HuH-7.5 (cell line): ENCODE measurements at regions not wholly inside any gene's neighbourhood (a gene's known extent, or its start where the extent isn't known, plus 50 kb on each side); places are given as distances from the start of the nearest gene placed in this dataset.
A peak's percentile ranks its signal among the peaks of the same experiment; 100 is the strongest.

Experiments
- DNase-seq: peaks from one replicate; pipeline ENCODE4 v3.0.0; 2011; ENCODE audit warnings: low spot score

DNA sequence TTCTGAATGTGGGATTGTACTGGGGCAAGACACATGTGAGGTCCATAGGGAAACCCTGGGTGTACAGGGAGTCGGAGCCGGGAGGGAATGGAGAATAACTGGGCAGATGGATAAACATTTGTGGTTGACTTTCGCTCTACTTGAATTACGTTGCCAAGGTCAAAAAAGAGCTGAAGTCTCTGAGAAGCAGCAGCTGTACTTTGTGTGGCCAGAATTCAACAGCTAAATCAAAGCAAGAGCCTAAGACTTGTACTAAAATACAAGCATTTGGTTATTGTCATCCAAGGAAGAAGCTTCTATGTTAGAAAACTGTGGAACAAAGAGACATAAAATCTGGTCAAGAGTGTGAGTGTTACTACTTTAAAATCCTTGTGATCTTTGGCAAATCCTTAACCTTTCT lies 457.2 kb downstream of the ARL4A start:
- no peak for DNase-seq

DNA sequence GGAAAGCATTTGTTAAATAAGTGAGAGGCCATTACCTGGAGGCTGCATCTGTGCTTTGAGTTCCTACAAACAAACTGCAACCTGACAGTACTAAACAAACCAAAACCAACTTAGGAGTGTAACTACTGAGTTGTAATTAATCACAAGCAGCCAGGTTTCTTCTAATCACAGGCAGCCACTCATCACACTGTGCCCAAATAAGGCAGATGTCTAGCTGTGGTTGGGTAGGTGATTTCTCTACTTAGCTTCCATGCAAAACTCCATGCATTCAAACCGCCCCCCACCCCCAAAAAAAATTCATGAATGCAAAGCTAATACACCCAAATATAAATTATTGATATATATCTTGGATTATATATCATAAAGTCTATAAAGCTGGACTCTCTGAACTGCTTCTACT lies 461.1 kb downstream of the ARL4A start:
- DNase-seq: no peak

DNA sequence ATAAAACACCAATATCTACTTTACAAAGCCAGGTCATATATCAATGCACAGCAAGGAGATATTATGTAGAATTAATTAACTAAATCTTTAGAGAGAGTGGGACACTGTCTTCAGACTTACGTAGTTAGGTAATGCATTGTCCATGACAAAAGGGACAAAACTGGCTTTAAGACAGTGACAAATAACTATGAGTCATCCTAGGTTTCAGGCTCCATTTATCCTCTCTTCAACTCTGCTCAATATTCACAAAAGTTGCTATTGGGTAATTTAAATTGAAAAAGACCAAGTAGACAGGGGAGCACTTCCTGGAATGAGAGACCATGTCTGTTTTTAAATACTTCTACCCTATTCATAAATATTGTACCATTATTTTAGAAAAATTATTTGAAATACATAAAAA lies 464.5 kb downstream of the ARL4A start:
- DNase-seq: no peak

DNA sequence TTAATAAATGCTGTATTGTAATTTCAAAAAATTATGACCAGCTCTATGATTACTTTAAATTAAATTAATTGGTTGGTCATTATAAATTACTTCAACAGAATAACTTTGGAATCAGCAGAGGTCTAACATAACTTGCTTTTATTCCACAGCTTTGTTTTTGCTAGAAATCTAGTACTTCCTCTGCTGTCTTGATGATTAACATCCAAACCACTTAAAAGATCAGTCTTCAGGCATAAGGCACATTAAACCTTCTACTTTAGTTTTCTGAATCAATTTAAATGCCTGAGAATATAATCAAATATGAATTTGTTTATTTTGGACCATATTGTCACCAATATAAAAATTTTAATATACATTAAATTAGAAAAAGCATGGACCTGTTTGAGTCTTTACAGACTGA lies 465.3 kb downstream of the ARL4A start:
- DNase-seq: no peak

DNA sequence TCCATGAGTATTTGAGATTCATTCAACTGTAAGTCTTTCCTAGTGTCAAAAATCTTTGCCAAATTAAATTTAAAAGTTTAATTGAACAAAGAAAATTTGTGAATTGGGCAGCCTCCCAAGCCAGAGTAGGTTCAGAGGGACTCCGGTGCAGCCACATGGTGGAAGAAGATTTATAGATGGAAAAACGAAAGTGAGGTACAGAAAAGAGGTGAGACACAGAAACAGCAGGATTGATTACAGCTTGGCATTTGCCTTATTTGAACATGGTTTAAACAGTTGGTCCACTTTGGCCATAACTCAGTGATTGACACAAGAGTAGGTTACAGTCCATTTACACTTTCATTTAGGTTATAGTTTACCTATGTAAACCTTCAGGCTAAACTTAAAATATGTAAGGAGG lies 465.8 kb downstream of the ARL4A start:
- DNase-seq: no peak

DNA sequence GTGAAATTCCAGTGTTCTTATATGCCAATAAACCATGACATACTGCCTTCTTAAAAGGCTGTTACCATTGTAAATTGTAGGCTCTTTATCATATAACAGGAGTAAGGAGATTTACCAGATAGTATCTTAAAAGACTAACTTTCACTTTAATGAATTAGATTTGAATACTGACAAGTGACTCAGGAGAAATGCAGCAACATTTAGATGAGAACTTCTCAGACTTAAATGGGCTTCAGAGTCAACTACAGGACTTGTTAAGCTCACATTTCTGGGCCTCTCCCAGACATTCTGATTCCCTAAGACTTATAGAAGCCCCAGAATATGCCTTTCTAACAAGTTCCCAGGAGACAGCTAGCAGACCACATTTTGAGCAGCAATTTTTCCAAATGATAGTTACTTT lies 466.3 kb downstream of the ARL4A start:
- DNase-seq: no peak

DNA sequence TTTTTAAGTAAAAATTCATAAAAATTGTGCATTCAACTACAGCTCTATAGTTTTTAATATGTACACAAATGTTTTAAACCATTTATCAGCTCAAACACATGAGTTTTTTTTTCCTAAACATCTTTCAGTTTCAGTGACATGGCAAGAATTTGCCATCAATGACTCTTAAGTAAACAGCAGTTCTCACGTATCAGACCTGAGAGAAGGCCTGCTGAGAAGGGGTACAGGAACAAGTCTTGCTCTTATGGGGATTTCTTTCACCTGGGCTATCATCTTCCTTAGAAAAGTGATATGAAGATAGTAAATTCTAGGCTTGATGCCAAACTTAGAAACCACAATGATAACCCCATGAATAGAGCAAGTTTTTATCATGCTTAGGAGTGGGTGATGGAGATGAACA lies 467.8 kb downstream of the ARL4A start:
- DNase-seq: no peak

DNA sequence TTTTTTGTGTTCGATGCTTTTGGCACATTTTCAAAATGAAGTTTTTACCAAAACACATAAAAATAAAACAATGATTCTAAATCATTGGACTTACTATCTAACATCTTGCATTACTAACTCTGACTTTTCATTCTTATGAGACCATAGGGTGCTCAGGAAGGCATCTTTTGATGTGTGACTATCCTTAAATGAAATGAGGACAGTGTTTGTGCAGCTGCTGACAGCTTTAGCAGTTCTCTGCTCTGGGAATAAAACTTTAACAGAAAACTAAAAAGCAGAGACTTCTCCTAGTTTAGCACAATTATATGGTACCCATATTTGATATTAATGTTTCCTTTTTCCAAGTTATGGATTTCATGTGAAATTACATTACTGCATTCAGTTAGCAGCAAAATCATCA lies 471.6 kb downstream of the ARL4A start:
- no peak for DNase-seq

DNA sequence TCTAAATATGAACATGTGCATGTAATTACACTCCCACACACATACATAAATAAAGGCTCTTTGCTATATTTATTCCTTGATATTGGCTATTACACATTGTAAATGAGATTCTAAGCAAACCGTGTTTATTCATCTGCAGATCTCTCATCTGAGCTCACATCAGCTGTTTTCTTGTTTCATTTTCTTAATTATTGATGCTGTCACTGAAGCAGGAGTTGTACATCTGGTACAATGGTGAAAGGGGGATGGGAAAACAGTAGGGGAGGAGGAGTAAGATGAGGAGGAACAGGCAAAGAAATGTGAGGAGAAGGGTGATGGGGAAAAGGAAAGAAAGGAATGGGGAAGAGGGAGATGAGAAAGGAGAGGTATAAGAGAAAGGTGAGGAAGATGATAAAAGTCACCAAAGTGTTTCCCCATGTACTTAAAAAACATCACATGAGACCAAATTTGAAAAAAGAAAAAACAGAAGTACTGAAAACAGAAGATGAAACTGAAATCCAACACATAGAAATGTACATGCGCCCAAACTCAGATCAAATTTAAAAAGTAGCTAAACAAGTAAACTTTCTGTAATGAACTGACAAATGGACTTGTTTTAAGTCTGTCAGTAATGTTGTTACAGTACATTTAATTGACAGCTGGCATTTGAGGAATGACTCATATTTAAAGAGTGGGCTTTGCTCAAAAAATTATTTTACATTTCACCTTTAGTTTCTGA lies 472.2 kb downstream of the ARL4A start:
- DNase-seq: no peak

DNA sequence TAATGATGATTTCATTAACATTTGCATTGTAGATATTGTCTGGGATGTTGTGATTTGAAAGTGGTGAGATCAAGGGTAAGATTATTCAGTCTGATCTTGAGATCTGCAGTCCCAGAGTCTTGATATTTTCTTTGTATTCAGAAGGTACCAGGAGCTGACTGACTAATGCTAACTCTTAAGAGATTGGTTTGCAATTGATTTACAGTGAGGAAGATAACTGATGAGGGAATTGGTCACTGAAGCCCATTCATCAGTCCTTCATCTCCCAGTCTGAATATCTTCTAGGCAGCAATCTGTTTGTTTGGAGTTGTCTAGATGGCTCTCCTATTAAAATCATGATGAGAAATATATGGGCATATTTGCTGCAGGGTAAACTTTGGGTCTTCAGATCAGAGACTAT lies 473.7 kb downstream of the ARL4A start:
- no peak for DNase-seq

DNA sequence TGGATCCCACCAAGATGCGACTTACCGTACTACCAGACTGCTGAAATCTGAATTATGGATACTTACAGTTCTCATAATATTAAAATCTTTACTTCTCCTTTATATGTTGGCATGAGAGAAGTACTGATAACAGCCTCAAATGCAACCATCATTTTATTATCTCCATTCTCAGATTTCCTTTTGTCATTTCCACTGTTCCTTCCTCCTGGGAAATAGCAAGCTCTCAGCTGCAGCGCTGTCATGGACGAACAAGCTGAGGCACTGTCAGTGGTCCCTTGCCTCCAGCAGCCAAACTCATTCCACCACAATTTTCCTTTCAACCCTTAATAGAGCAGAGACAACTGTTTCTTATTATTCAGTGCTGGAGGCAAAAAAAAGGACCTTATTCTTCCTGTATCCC lies 478.4 kb downstream of the ARL4A start:
- DNase-seq: no peak

DNA sequence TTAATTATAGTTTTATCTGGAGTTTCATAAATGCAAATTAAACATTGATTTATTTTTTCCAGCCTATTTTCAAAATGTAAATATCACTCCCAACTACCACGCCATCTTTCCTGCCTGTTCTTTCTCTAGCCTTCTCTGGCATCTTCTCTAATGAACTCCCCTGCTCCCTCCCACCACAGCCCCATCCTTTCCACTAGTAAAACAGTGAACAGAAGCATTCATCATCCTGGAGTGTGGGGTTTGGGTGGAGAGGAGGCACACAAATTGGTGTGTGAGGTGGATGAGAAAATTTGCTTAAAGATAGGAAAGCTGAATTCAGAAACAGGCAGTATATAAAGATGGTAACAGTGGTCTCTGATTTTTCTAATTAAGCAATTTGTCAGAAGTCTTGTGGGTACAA lies 479.4 kb downstream of the ARL4A start:
- DNase-seq: no peak

DNA sequence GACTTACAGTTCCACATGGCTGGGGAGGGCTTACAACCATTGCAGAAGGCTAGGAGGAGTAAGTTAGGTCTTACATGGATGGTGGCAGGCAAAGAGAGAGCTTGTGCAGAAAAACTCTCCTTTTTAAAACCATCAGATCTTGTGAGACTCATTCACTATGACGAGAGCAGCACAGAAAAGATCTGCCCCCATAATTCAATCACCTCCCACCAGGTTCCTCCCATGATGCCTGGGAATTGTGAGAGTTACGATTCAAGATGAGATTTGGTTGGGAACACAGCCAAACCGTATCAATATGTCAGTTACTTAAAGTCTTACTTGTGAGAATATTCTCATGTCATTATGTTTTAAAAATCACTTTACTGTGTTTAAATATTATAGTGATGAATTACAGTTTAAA lies 481.9 kb downstream of the ARL4A start:
- no peak for DNase-seq

DNA sequence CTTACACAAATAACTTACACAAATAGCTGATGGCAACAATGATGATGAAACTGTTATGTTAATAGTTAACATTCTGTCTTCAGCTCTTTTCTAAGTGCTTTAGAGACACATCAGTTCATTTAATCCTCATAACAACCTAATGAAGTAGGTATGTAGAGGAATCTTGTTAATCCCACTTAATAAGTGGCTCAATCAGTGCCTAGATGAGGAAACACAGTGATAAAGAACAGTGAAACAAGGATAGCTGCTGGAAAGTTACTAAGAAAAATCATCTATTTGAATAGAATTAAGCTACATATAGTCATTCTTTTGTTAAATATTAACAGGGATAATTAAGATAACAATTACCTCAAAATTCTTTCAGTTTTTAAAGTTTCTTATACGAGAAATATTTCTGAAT lies 487.6 kb downstream of the ARL4A start:
- DNase-seq: no peak

DNA sequence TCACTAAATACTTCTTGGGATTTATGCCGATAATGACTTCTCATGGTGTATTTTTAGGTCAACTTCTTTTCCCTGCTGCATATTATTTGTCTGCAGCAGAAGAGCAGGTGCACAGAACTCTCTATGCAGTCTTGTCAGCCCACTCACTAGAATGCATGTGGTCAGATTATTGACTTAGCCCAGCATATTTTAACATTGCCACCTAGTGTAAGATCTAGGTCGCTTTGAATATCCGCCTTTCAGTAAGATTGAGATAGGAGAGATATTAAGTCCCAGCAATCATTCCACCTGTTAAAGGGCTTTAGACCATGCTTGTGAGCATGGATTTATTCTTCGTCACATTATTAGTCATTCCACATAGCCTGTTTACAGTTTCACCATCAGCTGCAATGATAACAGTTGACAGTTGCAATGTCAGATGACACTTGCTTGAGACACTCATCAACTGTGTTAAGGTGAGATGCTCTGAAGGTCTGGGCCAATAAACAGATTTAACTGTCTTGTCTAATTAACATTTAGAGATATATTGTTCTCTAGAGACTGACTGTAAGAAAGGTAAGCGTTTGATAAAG lies 491.7 kb downstream of the ARL4A start:
- no peak for DNase-seq

DNA sequence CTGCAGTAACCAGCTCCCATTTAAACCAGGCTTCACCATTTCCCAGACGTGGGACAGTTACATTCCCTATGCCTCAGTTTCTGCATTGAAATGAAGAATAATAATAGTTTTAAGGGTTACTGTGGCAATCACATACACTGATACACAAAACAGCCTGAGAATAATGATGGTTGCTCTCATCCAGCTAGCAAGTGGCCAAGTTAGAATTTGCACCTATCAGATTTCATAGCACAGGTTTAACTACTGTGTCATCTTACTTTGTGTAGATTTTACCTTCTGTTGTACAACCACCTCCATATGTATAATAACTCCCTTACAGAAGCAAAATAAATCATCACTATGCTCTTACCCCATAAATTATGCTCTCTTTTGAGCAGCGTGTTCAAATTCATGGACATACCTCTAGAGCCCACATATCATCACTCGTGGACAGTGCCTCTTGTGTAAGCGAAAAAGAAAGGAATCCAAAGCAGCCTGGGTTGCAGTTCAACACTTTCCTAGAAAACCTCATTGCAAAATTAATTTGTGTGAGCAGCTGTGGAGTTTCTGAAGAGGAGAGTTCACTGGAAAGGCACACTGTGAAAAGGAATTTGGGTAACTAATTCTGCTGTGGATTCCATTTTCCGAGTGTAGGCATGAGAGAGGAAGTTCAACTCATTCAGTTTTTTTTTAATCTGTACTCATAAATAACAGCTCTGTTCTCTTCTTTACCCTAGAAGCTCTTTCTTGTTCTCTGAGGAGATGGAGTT lies 492.5 kb downstream of the ARL4A start:
- no peak for DNase-seq

DNA sequence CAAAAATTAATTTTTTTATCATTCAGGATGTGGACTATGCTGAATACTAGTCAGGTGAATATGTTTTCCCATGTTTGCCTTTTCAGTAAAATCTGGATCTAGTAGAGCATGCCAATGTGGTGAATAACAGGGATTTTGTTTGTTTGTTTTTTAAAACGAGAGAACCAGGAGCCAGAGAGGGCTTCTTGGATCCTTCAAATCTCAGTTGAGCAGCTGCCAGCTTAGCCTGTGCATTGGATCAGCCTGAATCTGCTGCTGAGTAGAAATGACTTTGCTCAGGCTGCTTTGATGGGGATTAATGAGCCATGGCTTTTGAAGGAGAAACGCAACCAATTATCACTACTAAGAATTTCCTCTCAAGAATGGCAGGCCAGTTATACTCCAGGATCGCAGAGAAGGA lies 493.8 kb downstream of the ARL4A start:
- no peak for DNase-seq

DNA sequence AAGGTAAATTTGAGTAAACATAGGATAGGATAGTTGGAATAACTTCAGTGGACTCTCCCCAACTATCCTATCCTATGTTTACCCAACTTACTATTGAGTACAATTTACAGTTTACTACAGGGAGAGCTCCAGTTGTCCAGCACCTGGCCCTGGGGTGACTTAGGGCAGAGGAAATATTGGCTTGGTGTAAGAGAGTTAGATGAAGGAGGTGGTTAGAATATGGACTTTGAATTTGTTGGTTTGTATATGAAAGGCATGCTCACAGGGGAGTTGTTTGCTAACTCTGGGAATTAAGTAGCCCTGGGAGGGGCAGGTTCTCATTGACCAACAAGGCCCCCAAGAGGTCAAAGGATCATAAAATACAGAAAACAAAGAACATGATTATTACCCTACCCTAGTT lies 497.7 kb downstream of the ARL4A start:
- peak; percentile 26 for DNase-seq

DNA sequence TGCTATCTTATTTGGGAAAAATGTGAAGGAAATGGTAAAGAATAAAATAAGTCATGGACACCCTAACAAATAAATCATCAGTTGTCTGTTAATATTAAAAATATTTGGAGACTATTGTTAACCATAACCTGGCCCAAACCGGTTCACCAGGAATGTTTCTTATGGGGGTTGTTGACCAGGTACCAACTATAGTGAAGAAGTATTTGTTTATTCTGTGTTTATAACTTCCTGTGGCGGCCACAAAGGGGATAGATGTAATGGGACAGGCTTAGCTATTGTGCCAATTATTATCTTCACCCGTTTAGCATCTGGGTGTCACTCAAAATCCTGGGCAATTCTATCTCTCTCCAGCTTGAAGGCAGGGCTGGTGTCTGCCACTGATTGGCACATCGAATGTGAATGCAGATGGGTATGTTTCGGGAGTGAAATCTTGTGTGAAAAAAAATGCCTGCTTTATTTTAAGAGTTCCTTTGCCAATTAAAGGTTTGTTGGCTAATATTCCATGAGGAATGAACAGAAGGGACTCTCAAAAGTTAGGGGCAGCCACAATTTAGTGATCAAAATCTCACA lies 500.9 kb downstream of the ARL4A start:
- DNase-seq: no peak

DNA sequence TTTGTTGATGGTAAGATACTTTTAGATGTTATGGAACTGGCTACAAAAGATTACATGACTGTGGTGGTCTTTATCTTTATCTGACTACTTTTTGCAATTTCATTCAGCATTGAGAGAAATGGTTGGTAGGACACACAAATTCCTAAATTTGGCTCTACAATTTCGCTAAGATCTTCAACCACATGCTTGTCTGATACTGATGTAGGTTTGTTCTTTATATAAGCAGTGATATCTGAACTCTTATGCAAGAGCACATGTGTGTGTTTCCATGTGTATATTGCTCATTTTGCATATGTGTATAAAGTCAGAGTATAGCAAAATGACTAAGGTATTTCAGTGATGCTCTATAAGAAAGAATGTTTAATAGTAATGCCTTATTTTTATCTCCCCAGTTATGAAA lies 501.5 kb downstream of the ARL4A start:
- DNase-seq: no peak

DNA sequence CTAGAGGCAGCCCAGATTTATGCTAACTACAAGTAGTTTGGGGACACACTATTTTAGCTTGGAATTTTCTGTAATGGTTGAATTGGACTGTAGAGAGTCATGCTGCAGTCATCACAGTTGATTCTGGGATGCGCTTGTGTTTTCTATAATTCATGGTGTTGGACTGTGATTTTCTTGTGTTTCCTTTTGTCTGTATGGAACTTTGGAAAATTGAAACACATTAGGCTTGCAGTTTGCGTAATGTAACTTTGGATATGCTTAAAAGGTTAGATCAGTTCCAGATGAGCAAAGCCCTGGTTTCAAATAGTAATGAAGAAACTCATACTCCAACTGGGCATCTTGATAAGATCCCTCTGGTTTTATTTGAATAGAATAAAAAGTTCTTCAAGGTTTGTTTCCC lies 502.2 kb downstream of the ARL4A start:
- DNase-seq: no peak

DNA sequence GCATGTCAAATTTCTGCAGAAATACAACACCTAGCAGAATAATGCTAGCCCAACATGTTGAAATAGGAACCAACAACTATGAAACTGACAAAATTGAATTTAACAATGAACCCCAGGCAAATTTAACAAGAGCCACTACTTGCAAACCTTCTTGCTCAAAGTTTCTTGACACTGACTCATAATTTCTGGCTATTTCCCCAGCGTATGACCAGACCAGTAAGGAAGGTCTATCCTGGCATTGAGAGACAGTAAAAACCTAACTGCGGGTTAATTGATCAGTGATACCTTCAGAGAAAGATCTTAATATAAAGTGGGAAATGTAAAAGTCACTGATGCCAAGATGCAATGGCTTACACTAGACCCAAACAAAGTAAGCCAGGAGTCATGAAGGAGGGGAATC lies 510.1 kb downstream of the ARL4A start:
- no peak for DNase-seq

DNA sequence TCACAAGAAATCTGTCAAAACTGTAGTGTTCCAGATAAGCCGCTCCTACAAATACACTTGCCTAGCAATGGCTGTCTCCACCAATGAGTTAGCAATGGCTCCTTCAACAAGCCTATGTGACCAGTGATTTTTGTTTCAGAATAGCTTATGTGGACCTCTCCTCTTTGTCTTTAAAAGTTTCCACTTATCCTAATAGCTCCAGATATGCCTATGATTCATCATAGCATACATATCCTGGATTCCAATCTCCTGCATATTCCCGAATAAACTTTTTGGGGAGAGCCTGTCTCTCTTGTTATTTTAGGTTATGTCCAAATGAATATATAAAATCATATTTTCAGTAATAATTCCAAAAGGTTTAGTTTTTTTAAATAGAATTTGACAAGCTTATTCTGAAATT lies 510.6 kb downstream of the ARL4A start:
- no peak for DNase-seq
